Panc1 (cell line): ENCODE measurements at regions not wholly inside any gene's neighbourhood (a gene's known extent, or its start where the extent isn't known, plus 50 kb on each side); places are given as distances from the start of the nearest gene placed in this dataset.

ENCODE experiments used
- POLR2AphosphoS5 ChIP-seq: IDR thresholded peaks from 2 replicates; pipeline ENCODE4 v1.6.1; 2012; ENCODE audit warnings: mild to moderate bottlenecking, low read depth, low read length, moderate library complexity
- SIN3A ChIP-seq: IDR thresholded peaks from 2 replicates; pipeline ENCODE4 v1.6.1; 2012; ENCODE audit warnings: low read depth, mild to moderate bottlenecking, low read length, moderate library complexity, borderline replicate concordance; ENCODE audit not compliant: insufficient read depth
- TCF7L2 ChIP-seq: IDR thresholded peaks from 2 replicates; pipeline ENCODE4 v1.6.1; 2011; ENCODE audit warnings: mild to moderate bottlenecking, low read depth, low read length, inconsistent platforms
- TF ChIP-seq, protein P1 (sequence below): fragments of 450-650 bp; IDR thresholded peaks from 2 replicates; pipeline ENCODE4 v1.5.1; 2017; ENCODE audit warnings: mild to moderate bottlenecking
- TF ChIP-seq, protein P2 (sequence below), 2 experiments: IDR thresholded peaks; 2 replicates each; pipeline ENCODE4 v1.6.1; 2011 to 2012; ENCODE audit warnings: low read depth in 2 of 2, control low read depth in 1 of 2, low read length in 1 of 2, mild to moderate bottlenecking in 1 of 2, moderate library complexity in 1 of 2; ENCODE audit not compliant: insufficient read depth in 1 of 2

DNA sequence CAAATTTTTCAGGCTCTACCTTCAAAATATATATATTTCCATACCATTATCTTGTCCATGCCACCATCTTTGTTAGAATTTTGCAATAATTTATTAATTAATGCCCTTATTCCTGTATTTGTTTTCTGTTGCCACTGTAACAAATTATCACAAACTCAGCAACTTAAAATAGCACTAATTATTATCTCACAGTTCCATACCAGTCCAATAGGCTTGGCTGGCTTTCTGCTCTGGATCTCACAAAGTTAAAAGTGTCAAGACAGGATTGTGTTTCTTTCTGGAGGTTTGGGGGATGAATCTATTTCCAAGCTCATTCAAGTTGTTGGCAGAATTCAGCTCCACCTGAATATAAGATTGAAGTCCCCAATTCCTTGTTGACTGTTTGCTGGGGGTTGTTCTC lies 58.6 kb upstream of the SLC38A4 start:
- TF ChIP-seq, protein P1, sequence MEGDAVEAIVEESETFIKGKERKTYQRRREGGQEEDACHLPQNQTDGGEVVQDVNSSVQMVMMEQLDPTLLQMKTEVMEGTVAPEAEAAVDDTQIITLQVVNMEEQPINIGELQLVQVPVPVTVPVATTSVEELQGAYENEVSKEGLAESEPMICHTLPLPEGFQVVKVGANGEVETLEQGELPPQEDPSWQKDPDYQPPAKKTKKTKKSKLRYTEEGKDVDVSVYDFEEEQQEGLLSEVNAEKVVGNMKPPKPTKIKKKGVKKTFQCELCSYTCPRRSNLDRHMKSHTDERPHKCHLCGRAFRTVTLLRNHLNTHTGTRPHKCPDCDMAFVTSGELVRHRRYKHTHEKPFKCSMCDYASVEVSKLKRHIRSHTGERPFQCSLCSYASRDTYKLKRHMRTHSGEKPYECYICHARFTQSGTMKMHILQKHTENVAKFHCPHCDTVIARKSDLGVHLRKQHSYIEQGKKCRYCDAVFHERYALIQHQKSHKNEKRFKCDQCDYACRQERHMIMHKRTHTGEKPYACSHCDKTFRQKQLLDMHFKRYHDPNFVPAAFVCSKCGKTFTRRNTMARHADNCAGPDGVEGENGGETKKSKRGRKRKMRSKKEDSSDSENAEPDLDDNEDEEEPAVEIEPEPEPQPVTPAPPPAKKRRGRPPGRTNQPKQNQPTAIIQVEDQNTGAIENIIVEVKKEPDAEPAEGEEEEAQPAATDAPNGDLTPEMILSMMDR, result no peak
- TF ChIP-seq SIN3A (no peak), POLR2AphosphoS5 (no peak), TCF7L2 (no peak)
- TF ChIP-seq, protein P2, sequence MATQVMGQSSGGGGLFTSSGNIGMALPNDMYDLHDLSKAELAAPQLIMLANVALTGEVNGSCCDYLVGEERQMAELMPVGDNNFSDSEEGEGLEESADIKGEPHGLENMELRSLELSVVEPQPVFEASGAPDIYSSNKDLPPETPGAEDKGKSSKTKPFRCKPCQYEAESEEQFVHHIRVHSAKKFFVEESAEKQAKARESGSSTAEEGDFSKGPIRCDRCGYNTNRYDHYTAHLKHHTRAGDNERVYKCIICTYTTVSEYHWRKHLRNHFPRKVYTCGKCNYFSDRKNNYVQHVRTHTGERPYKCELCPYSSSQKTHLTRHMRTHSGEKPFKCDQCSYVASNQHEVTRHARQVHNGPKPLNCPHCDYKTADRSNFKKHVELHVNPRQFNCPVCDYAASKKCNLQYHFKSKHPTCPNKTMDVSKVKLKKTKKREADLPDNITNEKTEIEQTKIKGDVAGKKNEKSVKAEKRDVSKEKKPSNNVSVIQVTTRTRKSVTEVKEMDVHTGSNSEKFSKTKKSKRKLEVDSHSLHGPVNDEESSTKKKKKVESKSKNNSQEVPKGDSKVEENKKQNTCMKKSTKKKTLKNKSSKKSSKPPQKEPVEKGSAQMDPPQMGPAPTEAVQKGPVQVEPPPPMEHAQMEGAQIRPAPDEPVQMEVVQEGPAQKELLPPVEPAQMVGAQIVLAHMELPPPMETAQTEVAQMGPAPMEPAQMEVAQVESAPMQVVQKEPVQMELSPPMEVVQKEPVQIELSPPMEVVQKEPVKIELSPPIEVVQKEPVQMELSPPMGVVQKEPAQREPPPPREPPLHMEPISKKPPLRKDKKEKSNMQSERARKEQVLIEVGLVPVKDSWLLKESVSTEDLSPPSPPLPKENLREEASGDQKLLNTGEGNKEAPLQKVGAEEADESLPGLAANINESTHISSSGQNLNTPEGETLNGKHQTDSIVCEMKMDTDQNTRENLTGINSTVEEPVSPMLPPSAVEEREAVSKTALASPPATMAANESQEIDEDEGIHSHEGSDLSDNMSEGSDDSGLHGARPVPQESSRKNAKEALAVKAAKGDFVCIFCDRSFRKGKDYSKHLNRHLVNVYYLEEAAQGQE (IDR thresholded peaks at IDR 0.05; ENCODE audit: insufficient read depth in 1 of 2, low read depth in 2 of 2, low read length in 1 of 2), result no peak
